ENCODE measurements at regions not wholly inside any gene's neighbourhood (a gene's known extent, or its start where the extent isn't known, plus 50 kb on each side); places are given as distances from the start of the nearest gene placed in this dataset.

DNA sequence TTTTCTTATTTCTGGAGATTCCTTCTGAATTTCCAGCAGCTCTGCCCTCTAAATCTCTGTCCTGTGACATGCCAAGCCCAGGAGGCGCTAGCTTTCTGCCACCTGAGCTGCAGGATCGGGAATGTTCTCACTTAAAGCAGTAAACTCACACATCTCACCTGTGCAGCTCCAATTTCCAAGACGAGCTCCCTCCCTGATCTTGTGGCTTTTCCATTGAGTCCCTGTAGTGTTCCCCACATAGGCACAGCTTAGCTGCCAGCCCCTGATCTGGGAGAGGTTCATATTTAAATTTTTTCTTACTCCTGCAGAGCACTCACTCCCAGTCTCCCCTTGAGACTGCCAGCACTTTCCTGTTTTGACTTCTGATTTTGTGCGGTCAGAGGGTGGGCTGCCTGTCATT, 479.3 kb downstream of the GLRX3 start:
- H3K4me1 Mint-ChIP-seq: no peaks in the 10 kb centered on the region
- DNase-seq (ENCODE audit: low read depth, low spot score): no peak
- TF ChIP-seq CTCF (conservative IDR thresholded peaks at IDR 0.05): no peak
- no peak overlapping the region for H3K27ac Mint-ChIP-seq (ENCODE audit: unreplicated experiment)
- H3K4me3 Mint-ChIP-seq: no peak overlapping the region
- H3K27me3 Mint-ChIP-seq (ENCODE audit: low read depth): peaks cover 28% of the 10 kb centered on the region
- peaks cover 10% of the 10 kb centered on the region for H3K9me3 Mint-ChIP-seq
- H3K36me3 Mint-ChIP-seq (ENCODE audit: low read depth): peaks cover 7% of the 10 kb centered on the region

DNA sequence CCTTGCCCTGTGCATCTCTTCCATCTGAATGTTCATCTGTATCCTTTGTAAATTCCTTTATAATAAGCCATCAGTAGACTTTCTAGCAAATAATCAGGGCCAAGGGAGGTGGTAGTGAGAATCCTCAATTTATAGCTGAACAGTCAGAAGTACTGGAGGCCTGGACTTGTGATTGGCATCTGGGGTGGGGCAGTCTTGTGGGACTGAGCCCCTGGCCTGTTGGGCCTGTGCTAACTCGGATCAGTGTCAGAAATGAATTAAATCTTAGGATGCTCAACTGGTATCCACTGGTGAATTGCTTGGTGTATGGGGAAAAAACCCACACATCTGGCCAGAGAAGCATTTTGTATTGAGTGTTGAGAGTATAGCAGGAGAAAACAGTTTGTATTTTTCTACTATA, 481.8 kb downstream of the GLRX3 start:
- H3K27ac Mint-ChIP-seq (ENCODE audit: unreplicated experiment): no peak overlapping the region
- H3K36me3 Mint-ChIP-seq (ENCODE audit: low read depth): peaks cover under 1% of the 10 kb centered on the region
- H3K27me3 Mint-ChIP-seq (ENCODE audit: low read depth): peaks cover 26% of the 10 kb centered on the region
- H3K9me3 Mint-ChIP-seq: peaks cover 4% of the 10 kb centered on the region
- DNase-seq (ENCODE audit: low read depth, low spot score): no peak
- no peak overlapping the region for H3K4me3 Mint-ChIP-seq
- TF ChIP-seq CTCF (conservative IDR thresholded peaks at IDR 0.05): no peak
- no peaks in the 10 kb centered on the region for H3K4me1 Mint-ChIP-seq

- H3K4me3 Mint-ChIP-seq: no peak overlapping the region
- H3K27ac Mint-ChIP-seq (ENCODE audit: unreplicated experiment): no peak overlapping the region
- no peak for DNase-seq (ENCODE audit: low read depth, low spot score)
- H3K27me3 Mint-ChIP-seq (ENCODE audit: low read depth): peaks cover 25% of the 10 kb centered on the region
- H3K4me1 Mint-ChIP-seq: peaks cover 1% of the 10 kb centered on the region
- peaks cover 1% of the 10 kb centered on the region for H3K9me3 Mint-ChIP-seq
- no peak for TF ChIP-seq CTCF (conservative IDR thresholded peaks at IDR 0.05)
- no peaks in the 10 kb centered on the region for H3K36me3 Mint-ChIP-seq (ENCODE audit: low read depth)
These were observed 482.5 kb downstream of the GLRX3 start for GRCh38 chr10:130618647-130619046.

GRCh38 chr10:130621231-130621775, 485.1 kb downstream of the GLRX3 start:
- H3K36me3 Mint-ChIP-seq (ENCODE audit: low read depth): no peaks in the 10 kb centered on the region
- peaks cover 6% of the 10 kb centered on the region for H3K4me1 Mint-ChIP-seq
- peaks cover 13% of the 10 kb centered on the region for H3K27me3 Mint-ChIP-seq (ENCODE audit: low read depth)
- DNase-seq (ENCODE audit: low read depth, low spot score): no peak
- TF ChIP-seq CTCF (conservative IDR thresholded peaks at IDR 0.05): no peak
- H3K27ac Mint-ChIP-seq (ENCODE audit: unreplicated experiment): no peak overlapping the region
- no peak overlapping the region for H3K4me3 Mint-ChIP-seq
- no peaks in the 10 kb centered on the region for H3K9me3 Mint-ChIP-seq

- H3K9me3 Mint-ChIP-seq: no peaks in the 10 kb centered on the region
- TF ChIP-seq CTCF (conservative IDR thresholded peaks at IDR 0.05): no peak
- H3K27ac Mint-ChIP-seq (ENCODE audit: unreplicated experiment): no peak overlapping the region
- no peak overlapping the region for H3K4me3 Mint-ChIP-seq
- peaks cover 6% of the 10 kb centered on the region for H3K4me1 Mint-ChIP-seq
- peaks cover 4% of the 10 kb centered on the region for H3K27me3 Mint-ChIP-seq (ENCODE audit: low read depth)
- no peak for DNase-seq (ENCODE audit: low read depth, low spot score)
- no peaks in the 10 kb centered on the region for H3K36me3 Mint-ChIP-seq (ENCODE audit: low read depth)
These were observed 487.6 kb downstream of the GLRX3 start for GRCh38 chr10:130623680-130624267.

Data from neural crest cell (in vitro differentiated cells).